ENCODE measurements at regions not wholly inside any gene's neighbourhood (a gene's known extent, or its start where the extent isn't known, plus 50 kb on each side); places are given as distances from the start of the nearest gene placed in this dataset.

DNA sequence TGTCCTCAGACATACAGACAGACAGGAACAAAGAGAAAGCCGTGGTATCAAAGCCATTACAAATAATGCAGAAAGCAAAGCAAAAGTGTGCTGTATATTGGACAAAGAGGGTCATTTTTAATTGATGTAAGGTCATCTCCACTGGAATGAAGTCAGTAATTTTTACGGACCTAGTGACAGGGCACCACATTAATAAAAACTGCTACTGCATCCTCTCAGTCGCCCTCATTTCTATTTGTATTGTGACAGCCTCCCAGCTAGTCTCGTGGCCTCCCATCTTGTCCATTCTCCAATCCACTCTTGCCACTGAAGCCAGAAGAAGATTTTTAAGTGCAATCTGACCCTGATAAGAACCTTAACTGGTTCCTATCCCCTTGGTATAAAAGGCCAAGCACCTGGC lies 132.4 kb downstream of the NUAK1 start:
- DNase-seq: no peak

DNA sequence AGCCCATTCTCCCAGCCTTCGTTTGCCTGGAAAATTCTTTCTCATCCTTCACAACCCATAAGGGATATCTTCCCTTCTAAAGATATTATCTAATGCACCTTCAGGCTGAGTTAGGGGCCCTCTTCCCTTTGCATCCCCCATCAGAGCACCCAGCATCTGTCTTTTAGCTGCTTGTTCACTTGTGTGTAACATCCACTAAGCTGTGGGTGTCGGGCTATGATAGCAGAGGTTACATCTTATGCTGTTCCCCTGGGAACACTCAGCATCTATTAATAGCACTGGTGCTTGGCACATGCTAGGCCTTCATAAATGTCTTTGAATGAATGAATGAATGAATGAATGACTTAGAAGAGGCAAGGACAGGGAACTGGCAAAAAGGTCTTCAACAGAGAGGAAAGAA lies 131.8 kb downstream of the NUAK1 start:
- no peak for DNase-seq

DNA sequence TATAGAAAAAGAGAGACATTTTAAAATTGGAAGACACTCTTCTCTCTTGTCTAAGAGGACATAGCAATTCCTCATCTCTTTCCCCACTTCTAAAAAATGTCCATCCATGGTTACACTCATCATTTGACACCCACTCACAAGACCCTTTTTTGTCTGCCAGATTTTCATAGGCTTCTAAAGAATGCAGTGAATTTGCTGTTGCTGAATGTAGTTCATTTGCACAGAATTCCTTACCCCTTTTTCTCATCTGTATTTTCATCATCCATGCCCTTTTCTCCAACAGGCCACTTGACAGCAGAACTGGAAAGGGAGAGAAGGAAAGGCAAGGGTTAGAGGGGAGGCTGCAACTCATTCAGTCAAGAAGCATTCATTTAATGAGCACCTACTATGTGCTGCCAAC lies 128.0 kb downstream of the NUAK1 start:
- no peak for DNase-seq
